A673 (cell line): ENCODE measurements at regions not wholly inside any gene's neighbourhood (a gene's known extent, or its start where the extent isn't known, plus 50 kb on each side); places are given as distances from the start of the nearest gene placed in this dataset.
"Not testable (repeated sequence)": the region's sequence is repeated elsewhere in the genome, so short reads cannot be mapped to it uniquely, and the experiment has no call there.

Experiments used
- BruUV-seq: library from RNA; stranded (reverse); fragments of 400-500 nt; replicated peaks from 2 replicates; lab custom pipeline; 2021; lab: Mats Ljungman, UMichigan
- CTCF ChIA-PET: fragments of 300-600 bp; sonication (Branson Sonifier 250); formaldehyde crosslinking; loops from one replicate; lab custom pipeline; 2022; ENCODE audit warnings: antibody characterized with exemption; lab: Charles Lee
- POLR2A ChIA-PET: fragments of 300-600 bp; sonication (Branson Sonifier 250); formaldehyde crosslinking; loops from one replicate; lab custom pipeline; 2022; ENCODE audit warnings: antibody characterized with exemption; ENCODE audit not compliant: low non-redundant PET; lab: Charles Lee
- DNase-seq: peaks from one replicate; pipeline ENCODE4 v3.0.0-alpha.2; 2015; ENCODE audit warnings: low spot score
- H3K27ac ChIP-seq: fragments of 200-600 bp; sonication (generic); 2 replicates; pipeline ENCODE4 v1.5.1; 2016; ENCODE audit warnings: mixed run types, low read depth, mild to moderate bottlenecking, mixed read lengths, antibody characterized with exemption, low read length; ENCODE audit not compliant: poor library complexity, severe bottlenecking
- H3K27me3 ChIP-seq: fragments of 200-600 bp; sonication (generic); replicated peaks from 2 replicates; pipeline ENCODE4 v1.6.1; 2017; ENCODE audit warnings: mixed run types, low read depth, mild to moderate bottlenecking, mixed read lengths, antibody characterized with exemption, low read length; ENCODE audit not compliant: insufficient read depth, poor library complexity
- H3K36me3 ChIP-seq: fragments of 200-600 bp; sonication (generic); 2 replicates; pipeline ENCODE4 v1.6.1; 2016; ENCODE audit warnings: mixed run types, mild to moderate bottlenecking, mixed read lengths, antibody characterized with exemption, low read length; ENCODE audit not compliant: insufficient read depth, poor library complexity, severe bottlenecking
- H3K4me1 ChIP-seq: fragments of 200-600 bp; sonication (generic); 2 replicates; pipeline ENCODE4 v1.6.1; 2017; ENCODE audit warnings: mixed run types, mild to moderate bottlenecking, mixed read lengths, antibody characterized with exemption, low read length; ENCODE audit not compliant: insufficient read depth, poor library complexity, severe bottlenecking
- H3K4me3 ChIP-seq: fragments of 200-600 bp; sonication (generic); 2 replicates; pipeline ENCODE4 v1.5.1; 2016; ENCODE audit warnings: low read depth, mixed run types, mild to moderate bottlenecking, mixed read lengths, low read length; ENCODE audit not compliant: poor library complexity, severe bottlenecking
- H3K9me3 ChIP-seq: fragments of 200-600 bp; sonication (generic); 2 replicates; pipeline ENCODE4 v1.6.1; 2016; ENCODE audit warnings: mixed run types, low read depth, mild to moderate bottlenecking, mixed read lengths, antibody characterized with exemption, low read length; ENCODE audit not compliant: poor library complexity, severe bottlenecking
- CTCF ChIP-seq: fragments of 300-800, 200-600 bp; sonication (generic); conservative IDR thresholded peaks from 2 replicates; pipeline ENCODE4 v1.5.1; 2017; ENCODE audit warnings: low read depth, mild to moderate bottlenecking, antibody characterized with exemption, low read length, moderate library complexity, mixed read lengths
- EZH2 ChIP-seq: fragments of 200-600 bp; sonication (generic); IDR thresholded peaks from 2 replicates; pipeline ENCODE4 v1.6.1; 2017; ENCODE audit warnings: borderline replicate concordance, low read depth, mild to moderate bottlenecking, mixed read lengths, antibody characterized with exemption, low read length; ENCODE audit not compliant: poor library complexity, severe bottlenecking
- intact Hi-C: fragments of 100-400 bp; cut with micrococcal nuclease; formaldehyde crosslinking; loops from one replicate; pipeline ENCODE4 v1.10.0; 2022; ENCODE audit not compliant: unreplicated experiment

- POLR2A ChIA-PET: no interaction called here
- no peak overlapping the region for H3K4me3 ChIP-seq
- no peak for DNase-seq
These were observed 132.4 kb upstream of the ZC3H12C start for GRCh38 chr11:109960831-109961230.

DNA sequence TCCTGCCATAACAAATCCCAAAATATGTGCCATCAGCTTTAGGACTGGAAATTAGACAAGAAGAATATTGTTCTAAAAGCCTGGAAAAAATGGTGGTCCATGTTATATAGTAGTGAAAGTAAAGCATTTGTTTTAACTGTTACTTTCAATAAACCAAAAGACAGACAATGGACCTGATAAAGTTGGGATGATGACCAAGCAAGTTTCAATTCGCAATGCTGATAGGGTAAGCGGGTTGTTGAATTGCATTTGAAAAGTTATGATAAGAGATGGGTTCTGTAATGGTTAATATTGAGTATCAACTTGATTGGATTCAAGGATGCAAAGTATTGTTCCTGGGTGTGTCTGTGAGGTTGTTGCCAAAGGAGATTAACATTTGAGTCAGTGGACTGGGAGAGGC is 131.9 kb upstream of the ZC3H12C start:
- ChIA-PET CTCF (no interaction called here), POLR2A (no interaction called here)
- TF ChIP-seq EZH2 (no peak), CTCF (no peak)
- DNase-seq: no peak
- no peaks in the 10 kb centered on the region for H3K9me3 ChIP-seq
- no TSS peak for BruUV-seq
- peaks cover 32% of the 10 kb centered on the region for H3K4me1 ChIP-seq
- no peak overlapping the region for H3K4me3 ChIP-seq
- no peaks in the 10 kb centered on the region for H3K36me3 ChIP-seq
- H3K27ac ChIP-seq: no peak overlapping the region
- H3K27me3 ChIP-seq: no peaks in the 10 kb centered on the region
- intact Hi-C loops: no loop called here

More at GRCh38 chr11:109960831-109961230, 132.4 kb upstream of the ZC3H12C start:
- TF ChIP-seq CTCF: no peak
- TF ChIP-seq EZH2: no peak
- Histone ChIP-seq H3K27me3 (no peaks in the 10 kb centered on the region), H3K36me3 (no peaks in the 10 kb centered on the region), H3K9me3 (no peaks in the 10 kb centered on the region), H3K27ac (no peak overlapping the region), H3K4me1 (peaks cover 37% of the 10 kb centered on the region)
- CTCF ChIA-PET: no interaction called here
- intact Hi-C loops: no loop called here
- BruUV-seq: no TSS peak

- Histone ChIP-seq H3K9me3 (no peaks in the 10 kb centered on the region), H3K36me3 (no peaks in the 10 kb centered on the region), H3K27me3 (no peaks in the 10 kb centered on the region), H3K27ac (no peak overlapping the region), H3K4me1 (peaks cover 14% of the 10 kb centered on the region), H3K4me3 (no peak overlapping the region)
- no TSS peak for BruUV-seq
- ChIA-PET POLR2A (no interaction called here), CTCF (no interaction called here)
- intact Hi-C loops: no loop called here
- DNase-seq: no peak
- TF ChIP-seq EZH2: no peak
These were observed 130.1 kb upstream of the ZC3H12C start for GRCh38 chr11:109963101-109963500.

DNA sequence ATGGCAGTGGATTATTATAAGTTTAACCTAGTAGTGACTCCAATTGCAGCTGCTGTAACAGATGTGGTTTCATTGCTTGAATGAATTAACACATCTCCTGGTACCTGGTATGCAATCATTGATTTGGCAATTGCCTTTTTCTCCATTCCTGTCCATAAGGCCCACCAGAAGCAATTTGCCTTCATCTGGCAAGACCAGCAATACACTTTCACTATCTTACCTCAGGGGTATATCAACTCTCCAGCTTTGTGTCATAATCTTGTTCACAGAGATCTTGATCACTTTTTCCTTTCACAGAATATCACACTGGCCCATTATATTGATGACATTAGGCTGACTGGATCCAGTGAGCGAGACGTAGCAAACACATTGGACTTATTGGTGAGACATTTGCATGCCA is 128.7 kb upstream of the ZC3H12C start:
- BruUV-seq: no TSS peak
- Histone ChIP-seq H3K4me3 (no peak overlapping the region), H3K27me3 (no peaks in the 10 kb centered on the region), H3K9me3 (no peaks in the 10 kb centered on the region), H3K27ac (no peak overlapping the region), H3K36me3 (no peaks in the 10 kb centered on the region), H3K4me1 (peaks cover 3% of the 10 kb centered on the region)
- intact Hi-C loops: no loop called here
- no peak for TF ChIP-seq CTCF
- TF ChIP-seq EZH2: no peak
- DNase-seq: no peak
- ChIA-PET POLR2A (no interaction called here), CTCF (no interaction called here)

- POLR2A ChIA-PET, DNase-seq, H3K9me3 ChIP-seq, H3K27me3 ChIP-seq, intact Hi-C loops, H3K36me3 ChIP-seq, BruUV-seq, H3K27ac ChIP-seq, CTCF ChIA-PET, H3K4me3 ChIP-seq: not testable (repeated sequence)
- peaks cover 12% of the 10 kb centered on the region for H3K4me1 ChIP-seq
These were observed 127.7 kb upstream of the ZC3H12C start for GRCh38 chr11:109965445-109965844.

DNA sequence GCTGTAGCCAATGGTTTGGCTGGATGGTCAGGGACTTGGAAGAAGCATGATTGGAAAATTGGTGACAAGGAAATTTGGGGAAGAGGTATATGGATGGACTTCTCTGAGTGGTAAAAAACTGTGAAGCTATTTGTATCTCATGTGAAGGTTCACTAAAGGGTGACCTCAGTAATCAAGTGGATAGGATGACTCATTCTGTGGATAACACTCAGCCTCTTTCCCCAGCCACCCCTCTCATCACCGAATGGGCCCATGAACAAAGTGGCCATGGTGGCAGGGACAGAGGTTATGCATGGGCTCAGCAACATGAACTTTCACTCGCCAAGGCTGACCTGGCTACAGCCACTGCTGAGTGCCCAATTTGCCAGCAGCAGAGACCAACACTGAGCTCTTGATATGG is 127.3 kb upstream of the ZC3H12C start:
- intact Hi-C loops, H3K36me3 ChIP-seq, BruUV-seq, H3K27me3 ChIP-seq, H3K27ac ChIP-seq, H3K9me3 ChIP-seq, POLR2A ChIA-PET, DNase-seq, H3K4me3 ChIP-seq, CTCF ChIA-PET: not testable (repeated sequence)
- H3K4me1 ChIP-seq: peaks cover 15% of the 10 kb centered on the region
